Prostate gland (tissue), 2 donors: ENCODE measurements at regions not wholly inside any gene's neighbourhood (a gene's known extent, or its start where the extent isn't known, plus 50 kb on each side); places are given as distances from the start of the nearest gene placed in this dataset.

ENCODE experiments used
- DNase-seq: peaks from one replicate; pipeline ENCODE4 v3.0.0-alpha.2; 2019; ENCODE audit warnings: low spot score
- H3K27ac ChIP-seq, 2 donors: fragments of 200-600 bp; sonication (generic); 2 replicates each; pipeline ENCODE4 v1.5.1; 2017 to 2019
- H3K27me3 ChIP-seq: fragments of 200-600 bp; sonication (generic); replicated peaks from 2 replicates; pipeline ENCODE4 v1.5.1; 2019; ENCODE audit not compliant: insufficient read depth
- H3K36me3 ChIP-seq, 2 donors: fragments of 200-600 bp; sonication (generic); 1 replicate in 1 of 2; 2 replicates in 1 of 2; pipeline versions ENCODE4 v1.5.1 to v1.8.1; 2017 to 2019
- H3K4me1 ChIP-seq: fragments of 200-600 bp; sonication (generic); replicated peaks from 2 replicates; pipeline ENCODE4 v1.5.1; 2019
- H3K4me3 ChIP-seq, 2 donors: fragments of 200-600 bp; sonication (generic); 2 replicates each; pipeline ENCODE4 v1.5.1; 2017 to 2019
- H3K9me3 ChIP-seq: fragments of 200-600 bp; sonication (generic); 2 replicates; pipeline ENCODE4 v1.5.1; 2017
- CTCF ChIP-seq, 4 experiments: fragments of 200-600 bp in 2 of 4; fragments of 450-650 bp in 2 of 4; sonication (generic) in 2 of 4; IDR thresholded peaks; 1 replicate in 3 of 4; 2 replicates in 1 of 4; pipeline ENCODE4 v1.5.1; 2016 to 2019; ENCODE audit warnings: antibody characterized with exemption in 4 of 4, mild to moderate bottlenecking in 2 of 4, moderate library complexity in 2 of 4
- POLR2A ChIP-seq: fragments of 450-650 bp; IDR thresholded peaks from one replicate; pipeline ENCODE4 v1.6.1; 2016; ENCODE audit warnings: antibody characterized with exemption, mild to moderate bottlenecking
- POLR2AphosphoS5 ChIP-seq: sonication (generic); formaldehyde crosslinking; IDR thresholded peaks from one replicate; pipeline ENCODE4 v1.6.1; 2017; ENCODE audit warnings: antibody characterized with exemption
- WGBS: methylation state at CpG from one replicate; pipeline ENCODE4 v1.1.5; 2018; 5-methylcytosine and 5-hydroxymethylcytosine counted together
- intact Hi-C: fragments of 100-400 bp; cut with DNase I; formaldehyde crosslinking; loops from one replicate; pipeline ENCODE4 v1.14.2; 2022

- WGBS = 91% methylated on average over 15 of the region's 15 CpGs
- H3K9me3 ChIP-seq = no peaks in the 10 kb centered on the region
- no peak overlapping the region for H3K27ac ChIP-seq
- H3K4me1 ChIP-seq = no peaks in the 10 kb centered on the region
- no peak for DNase-seq
- intact Hi-C loops = loop anchor here (5.0 to 10.0 kb wide), 2 partner anchors 63 to 270 kb away; partner anchors contain the start of gene ASAP2
- TF ChIP-seq POLR2AphosphoS5 (no peak), POLR2A (no peak), CTCF (IDR thresholded peaks at IDR 0.05) (no peak)
- no peak overlapping the region for H3K4me3 ChIP-seq
- no peaks in the 10 kb centered on the region for H3K36me3 ChIP-seq
- H3K27me3 ChIP-seq = peaks cover 2% of the 10 kb centered on the region
Observed at GRCh38 chr2:9141706-9142460, 64.7 kb upstream of the ASAP2 start.

DNA sequence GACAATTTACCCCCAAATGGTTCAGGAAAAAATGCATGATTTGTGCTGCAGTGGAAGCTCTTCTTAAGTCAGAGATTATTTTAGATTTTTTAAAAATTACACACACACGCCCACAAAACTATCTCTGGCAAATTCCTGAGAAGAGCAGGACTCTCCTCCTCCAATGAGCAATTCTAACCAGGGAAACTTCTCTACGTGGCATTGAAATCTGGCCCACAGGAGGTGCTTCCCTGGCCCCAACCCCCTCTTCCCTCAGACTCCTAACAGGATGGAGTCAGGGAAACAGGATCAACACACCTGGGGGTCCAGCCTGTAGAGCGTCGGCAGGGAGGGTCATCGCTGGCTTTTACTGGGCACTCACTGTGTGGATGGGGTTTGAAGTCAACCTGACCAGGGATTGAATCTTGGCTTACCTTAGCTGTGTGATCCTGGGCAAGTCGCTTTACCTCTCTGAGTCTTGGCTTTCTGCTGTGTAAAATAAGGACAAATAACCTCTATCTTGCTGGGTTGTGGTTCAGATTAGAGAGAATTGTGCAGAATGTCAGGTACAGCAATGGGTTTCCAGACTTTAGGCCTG is 65.4 kb upstream of the ASAP2 start:
- Histone ChIP-seq H3K4me1 (no peaks in the 10 kb centered on the region), H3K27me3 (no peaks in the 10 kb centered on the region), H3K36me3 (no peaks in the 10 kb centered on the region), H3K9me3 (no peaks in the 10 kb centered on the region), H3K27ac (no peak overlapping the region), H3K4me3 (no peak overlapping the region)
- WGBS = 82% methylated on average over 6 of the region's 6 CpGs
- no peak for DNase-seq
- intact Hi-C loops = loop anchor here (5.0 to 10.0 kb wide), 2 partner anchors 64 to 269 kb away; partner anchors contain the start of gene ASAP2
- TF ChIP-seq CTCF (IDR thresholded peaks at IDR 0.05) = no peak
- no peak for TF ChIP-seq POLR2A

DNA sequence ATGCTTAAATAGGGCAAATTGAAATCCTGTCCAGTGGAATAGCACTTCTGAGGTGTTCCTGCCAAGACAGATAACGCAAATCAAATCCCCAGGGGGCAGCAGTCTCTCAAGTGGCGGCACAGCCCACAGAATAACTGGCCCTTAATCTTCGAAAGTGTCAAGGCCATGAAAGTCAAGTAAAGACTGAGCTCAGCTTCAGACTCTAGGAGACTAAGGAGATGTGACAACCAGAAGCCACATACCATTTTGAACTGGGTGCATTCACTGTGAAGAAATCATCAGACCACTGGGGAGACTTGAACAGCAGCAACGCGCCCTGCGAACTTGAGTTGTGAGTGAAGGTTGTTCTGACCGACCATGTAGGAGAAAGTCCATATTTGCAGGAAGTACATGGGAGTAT is 66.0 kb upstream of the ASAP2 start:
- no peak overlapping the region for H3K4me3 ChIP-seq
- TF ChIP-seq POLR2A (no peak), POLR2AphosphoS5 (no peak), CTCF (IDR thresholded peaks at IDR 0.05) (no peak)
- H3K36me3 ChIP-seq = no peaks in the 10 kb centered on the region
- no peaks in the 10 kb centered on the region for H3K27me3 ChIP-seq
- H3K4me1 ChIP-seq = no peaks in the 10 kb centered on the region
- WGBS = 85% methylated on average over 7 of the region's 7 CpGs
- no peaks in the 10 kb centered on the region for H3K9me3 ChIP-seq
- no peak overlapping the region for H3K27ac ChIP-seq
- intact Hi-C loops = loop anchor here (5.0 to 10.0 kb wide), 2 partner anchors 64 to 268 kb away; partner anchors contain the start of gene ASAP2
- DNase-seq = no peak

DNA sequence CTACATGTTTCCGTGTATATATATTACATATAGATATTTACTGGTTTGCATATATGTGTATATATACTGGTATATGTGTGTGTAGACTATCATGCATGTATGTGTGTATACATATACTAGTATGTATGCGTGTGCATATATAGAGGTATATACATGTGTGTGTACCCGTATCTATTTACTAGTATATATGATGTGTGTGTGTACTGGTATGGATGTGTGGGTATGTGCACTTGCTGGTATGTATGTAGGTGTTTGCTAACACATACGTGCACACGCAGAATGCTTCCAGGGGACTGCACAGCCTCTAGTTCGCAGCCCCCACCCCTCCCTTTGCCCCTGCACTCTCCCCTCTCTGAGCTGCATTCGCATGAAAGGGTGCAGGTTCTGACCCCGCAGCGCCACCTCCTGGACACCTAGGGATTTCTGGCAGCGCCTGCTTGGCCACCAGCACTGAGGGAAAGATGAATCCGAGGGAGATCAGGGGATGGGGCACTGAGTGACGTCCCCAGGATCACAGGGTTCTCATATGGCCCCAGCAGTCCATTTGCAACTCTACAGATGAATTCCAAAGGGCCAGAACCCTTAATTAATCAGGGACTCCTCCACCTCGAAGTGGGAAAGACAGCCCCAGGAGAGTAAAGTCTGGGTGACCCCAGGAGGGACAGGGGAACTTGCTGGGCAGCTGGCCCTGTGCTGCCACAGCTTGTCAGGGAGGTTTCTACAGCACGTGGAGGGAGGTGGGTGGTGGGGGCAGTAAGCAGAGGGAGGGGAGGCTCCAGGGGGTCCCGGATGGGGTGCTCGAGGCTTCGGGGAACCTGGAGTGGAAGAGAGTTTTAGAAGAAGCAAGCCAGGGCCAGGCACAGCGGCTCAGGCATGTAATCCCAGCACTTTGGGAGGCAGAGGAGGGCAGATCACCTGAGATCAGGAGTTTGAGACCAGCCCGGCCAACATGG is 66.8 kb upstream of the ASAP2 start:
- no peaks in the 10 kb centered on the region for H3K4me1 ChIP-seq
- no peak overlapping the region for H3K4me3 ChIP-seq
- 39% methylated on average over 19 of the region's 19 CpGs for WGBS
- no peaks in the 10 kb centered on the region for H3K36me3 ChIP-seq
- peak; percentile 51 for DNase-seq
- no peak overlapping the region for H3K27ac ChIP-seq
- H3K9me3 ChIP-seq = no peaks in the 10 kb centered on the region
- TF ChIP-seq CTCF (IDR thresholded peaks at IDR 0.05) (peak; percentile 43 to 74 (median 68)), POLR2AphosphoS5 (no peak), POLR2A (no peak)
- no peaks in the 10 kb centered on the region for H3K27me3 ChIP-seq
- intact Hi-C loops = loop anchor here (5.0 to 10.0 kb wide), 2 partner anchors 65 to 267 kb away; partner anchors contain the start of gene ASAP2
